ENCODE measurements at regions not wholly inside any gene's neighbourhood (a gene's known extent, or its start where the extent isn't known, plus 50 kb on each side); places are given as distances from the start of the nearest gene placed in this dataset.

DNA sequence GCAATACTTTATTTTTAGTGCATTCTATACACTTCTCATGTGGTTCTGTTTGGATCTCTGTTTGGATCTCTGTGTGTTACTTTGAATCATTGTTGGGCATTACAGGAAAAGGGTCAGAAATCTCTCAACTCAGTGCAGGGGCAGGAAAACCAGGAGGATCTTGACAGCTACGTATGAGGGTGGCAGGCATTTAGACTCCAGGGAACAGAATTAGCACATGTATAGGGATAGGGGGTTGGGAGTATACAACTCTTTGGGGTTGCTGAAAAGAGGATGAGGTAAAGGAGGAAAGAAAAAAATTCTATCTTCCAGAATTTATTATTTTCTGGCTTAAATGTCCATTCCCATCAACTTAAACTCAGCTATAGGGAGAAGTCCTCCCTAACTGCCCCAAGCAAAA is 59.4 kb upstream of the MKI67 start:
- TF ChIP-seq EZH2 (IDR thresholded peaks at IDR 0.05; ENCODE audit: borderline replicate concordance, low read length) (no peak), CTCF (IDR thresholded peaks at IDR 0.05; ENCODE audit: low read length) (no peak)
